Breast epithelium (tissue), 4 donors: ENCODE measurements at regions not wholly inside any gene's neighbourhood (a gene's known extent, or its start where the extent isn't known, plus 50 kb on each side); places are given as distances from the start of the nearest gene placed in this dataset.

Experiments used
- DNase-seq, 2 donors: peaks; one replicate each; pipeline ENCODE4 v3.0.0-alpha.2; 2019; ENCODE audit warnings: low spot score in 2 of 2
- H3K27ac ChIP-seq, 2 donors: fragments of 200-600 bp; sonication (generic) in 1 of 2; one replicate each; pipeline ENCODE4 v1.5.1; 2016 to 2019; ENCODE audit warnings: mild to moderate bottlenecking in 1 of 2
- H3K27me3 ChIP-seq, 2 donors: fragments of 200-600 bp; sonication (generic) in 1 of 2; one replicate each; pipeline versions ENCODE4 v1.5.1 to v1.6.0; 2017 to 2019; ENCODE audit warnings: control low read depth in 1 of 2, mild to moderate bottlenecking in 1 of 2
- H3K36me3 ChIP-seq: fragments of 200-600 bp; one replicate; pipeline ENCODE4 v1.5.1; 2019
- H3K4me1 ChIP-seq, 2 donors: fragments of 200-600 bp; sonication (generic); one replicate each; pipeline ENCODE4 v1.5.1; 2016 to 2019; ENCODE audit warnings: control low read depth in 1 of 2
- H3K4me3 ChIP-seq, 3 donors: fragments of 200-600 bp; sonication (generic); 1 replicate in 2 of 3; 2 replicates in 1 of 3; pipeline ENCODE4 v1.5.1; 2016 to 2019; ENCODE audit warnings: mild to moderate bottlenecking in 3 of 3, moderate library complexity in 2 of 3
- H3K9me3 ChIP-seq, 2 donors: fragments of 200-600 bp; sonication (generic) in 1 of 2; one replicate each; pipeline ENCODE4 v1.5.1; 2016 to 2019; ENCODE audit warnings: control low read depth in 1 of 2
- POLR2A ChIP-seq: fragments of 450-650 bp; IDR thresholded peaks from one replicate; pipeline ENCODE4 v1.6.1; 2016; ENCODE audit warnings: antibody characterized with exemption, mild to moderate bottlenecking, moderate library complexity
- POLR2AphosphoS5 ChIP-seq, 3 donors: sonication (generic); formaldehyde crosslinking; IDR thresholded peaks; one replicate each; pipeline ENCODE4 v1.6.1; 2017; ENCODE audit warnings: antibody characterized with exemption in 3 of 3
- intact Hi-C: fragments of 100-400 bp; cut with DNase I; formaldehyde crosslinking; loops from one replicate; pipeline ENCODE4 v1.15.1; 2023; ENCODE audit warnings: low total_unique reads
- TF ChIP-seq, protein P1 (sequence below), 3 donors: fragments of 450-650 bp; IDR thresholded peaks; one replicate each; pipeline ENCODE4 v1.5.1; 2016 to 2017; ENCODE audit warnings: antibody characterized with exemption in 3 of 3, mild to moderate bottlenecking in 3 of 3, moderate library complexity in 3 of 3

DNA sequence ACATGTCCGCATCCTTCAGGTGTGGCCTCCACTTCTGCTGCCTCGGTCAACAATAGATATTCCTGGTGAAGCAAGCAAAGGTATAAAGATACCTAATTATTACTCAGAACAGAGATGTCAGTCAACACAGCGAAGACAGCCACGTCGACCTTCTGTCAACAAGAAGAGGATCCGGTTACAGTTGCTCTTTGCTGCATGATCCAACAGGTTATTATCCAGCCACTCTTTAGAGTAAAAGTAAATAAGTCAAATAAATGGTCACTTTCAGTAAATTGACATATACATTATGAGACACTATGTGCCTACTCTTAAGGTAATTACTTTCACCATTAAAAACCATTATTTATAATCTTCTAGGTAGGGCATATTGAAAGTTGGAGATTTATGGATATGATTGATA is 356.8 kb upstream of the ATP11B start:
- intact Hi-C loops = no loop called here
- DNase-seq = no peak
- TF ChIP-seq POLR2A = no peak
- TF ChIP-seq, protein P1, sequence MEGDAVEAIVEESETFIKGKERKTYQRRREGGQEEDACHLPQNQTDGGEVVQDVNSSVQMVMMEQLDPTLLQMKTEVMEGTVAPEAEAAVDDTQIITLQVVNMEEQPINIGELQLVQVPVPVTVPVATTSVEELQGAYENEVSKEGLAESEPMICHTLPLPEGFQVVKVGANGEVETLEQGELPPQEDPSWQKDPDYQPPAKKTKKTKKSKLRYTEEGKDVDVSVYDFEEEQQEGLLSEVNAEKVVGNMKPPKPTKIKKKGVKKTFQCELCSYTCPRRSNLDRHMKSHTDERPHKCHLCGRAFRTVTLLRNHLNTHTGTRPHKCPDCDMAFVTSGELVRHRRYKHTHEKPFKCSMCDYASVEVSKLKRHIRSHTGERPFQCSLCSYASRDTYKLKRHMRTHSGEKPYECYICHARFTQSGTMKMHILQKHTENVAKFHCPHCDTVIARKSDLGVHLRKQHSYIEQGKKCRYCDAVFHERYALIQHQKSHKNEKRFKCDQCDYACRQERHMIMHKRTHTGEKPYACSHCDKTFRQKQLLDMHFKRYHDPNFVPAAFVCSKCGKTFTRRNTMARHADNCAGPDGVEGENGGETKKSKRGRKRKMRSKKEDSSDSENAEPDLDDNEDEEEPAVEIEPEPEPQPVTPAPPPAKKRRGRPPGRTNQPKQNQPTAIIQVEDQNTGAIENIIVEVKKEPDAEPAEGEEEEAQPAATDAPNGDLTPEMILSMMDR (IDR thresholded peaks at IDR 0.05) = no peak
- TF ChIP-seq POLR2AphosphoS5 (IDR thresholded peaks at IDR 0.05) = no peak
- no peaks in the 10 kb centered on the region for H3K27me3 ChIP-seq
- no peaks in the 10 kb centered on the region for H3K36me3 ChIP-seq
- no peaks in the 10 kb centered on the region for H3K9me3 ChIP-seq
- H3K4me3 ChIP-seq = no peak overlapping the region
- H3K4me1 ChIP-seq = no peaks in the 10 kb centered on the region
- H3K27ac ChIP-seq = no peak overlapping the region

DNA sequence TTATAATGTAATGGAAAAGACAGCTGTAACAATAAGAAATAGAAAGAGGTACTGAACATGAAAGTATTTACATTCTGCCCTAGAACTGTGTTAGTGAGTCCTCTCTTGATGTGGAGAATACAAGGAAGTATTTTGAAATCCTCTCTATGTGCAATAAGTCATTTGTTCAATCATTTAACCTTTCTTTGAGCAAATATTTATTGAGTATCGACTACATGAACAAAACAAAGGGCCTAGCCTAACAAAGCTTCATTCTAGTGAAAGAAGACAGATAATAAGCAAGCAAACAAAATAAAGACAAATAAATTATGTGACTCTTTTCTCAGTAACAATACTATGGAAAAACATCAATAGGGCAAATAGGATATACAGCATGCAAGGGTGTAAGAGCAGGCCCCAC is 354.9 kb upstream of the ATP11B start:
- no peak overlapping the region for H3K27ac ChIP-seq
- TF ChIP-seq POLR2A (no peak), POLR2AphosphoS5 (IDR thresholded peaks at IDR 0.05) (no peak)
- TF ChIP-seq, protein P1 (IDR thresholded peaks at IDR 0.05) = no peak
- intact Hi-C loops = no loop called here
- no peaks in the 10 kb centered on the region for H3K27me3 ChIP-seq
- H3K36me3 ChIP-seq = no peaks in the 10 kb centered on the region
- no peak overlapping the region for H3K4me3 ChIP-seq
- no peak for DNase-seq
- H3K4me1 ChIP-seq = no peaks in the 10 kb centered on the region
- H3K9me3 ChIP-seq = no peaks in the 10 kb centered on the region

DNA sequence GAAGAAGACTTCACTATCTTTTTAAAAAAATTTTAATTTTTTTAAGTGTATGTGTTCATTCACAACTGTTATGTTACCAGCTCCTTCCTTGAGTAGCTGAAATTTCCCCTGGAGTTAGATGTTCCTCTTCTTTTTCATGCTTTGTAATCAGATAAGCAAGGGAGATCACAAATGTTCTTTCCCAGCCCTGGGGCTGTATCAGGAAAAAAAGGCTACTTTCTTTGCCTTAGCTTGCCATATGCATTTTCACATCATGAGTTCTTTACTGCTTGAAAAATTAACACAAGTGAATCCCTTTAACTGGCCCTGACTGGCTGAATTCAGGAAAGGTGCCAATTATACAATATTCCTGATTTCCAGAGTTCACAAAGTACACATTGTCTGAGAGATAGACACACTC is 353.2 kb upstream of the ATP11B start:
- H3K4me3 ChIP-seq = no peak overlapping the region
- intact Hi-C loops = no loop called here
- no peaks in the 10 kb centered on the region for H3K36me3 ChIP-seq
- no peaks in the 10 kb centered on the region for H3K27me3 ChIP-seq
- TF ChIP-seq, protein P1 (IDR thresholded peaks at IDR 0.05) = no peak
- TF ChIP-seq POLR2A (no peak), POLR2AphosphoS5 (IDR thresholded peaks at IDR 0.05) (no peak)
- H3K4me1 ChIP-seq = no peaks in the 10 kb centered on the region
- H3K9me3 ChIP-seq = no peaks in the 10 kb centered on the region
- H3K27ac ChIP-seq = no peak overlapping the region
- DNase-seq = no peak

DNA sequence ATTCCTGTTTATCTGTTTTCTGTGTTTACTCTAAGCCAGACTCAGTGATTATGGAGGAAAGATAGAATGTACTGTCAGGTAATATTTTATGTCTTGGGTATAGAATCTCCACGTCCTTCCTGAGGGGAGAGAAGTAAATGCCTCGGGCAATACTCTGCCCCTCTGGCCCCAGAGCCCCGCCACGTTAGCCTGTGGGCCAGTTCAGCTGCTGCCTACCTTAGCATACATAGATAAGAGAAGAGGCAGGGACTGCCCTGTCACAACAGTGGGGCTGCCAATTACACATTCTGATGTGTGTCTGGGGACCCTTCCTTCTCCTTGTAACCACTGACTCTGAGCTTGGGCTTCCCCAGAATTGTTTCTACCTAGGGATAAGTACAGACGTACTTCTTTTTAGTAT is 347.7 kb upstream of the ATP11B start:
- no peaks in the 10 kb centered on the region for H3K4me1 ChIP-seq
- intact Hi-C loops = no loop called here
- no peak for DNase-seq
- no peaks in the 10 kb centered on the region for H3K36me3 ChIP-seq
- no peak overlapping the region for H3K27ac ChIP-seq
- no peaks in the 10 kb centered on the region for H3K9me3 ChIP-seq
- H3K4me3 ChIP-seq = no peak overlapping the region
- TF ChIP-seq, protein P1 (IDR thresholded peaks at IDR 0.05) = no peak
- no peak for TF ChIP-seq POLR2A
- TF ChIP-seq POLR2AphosphoS5 (IDR thresholded peaks at IDR 0.05) = no peak
- no peaks in the 10 kb centered on the region for H3K27me3 ChIP-seq

DNA sequence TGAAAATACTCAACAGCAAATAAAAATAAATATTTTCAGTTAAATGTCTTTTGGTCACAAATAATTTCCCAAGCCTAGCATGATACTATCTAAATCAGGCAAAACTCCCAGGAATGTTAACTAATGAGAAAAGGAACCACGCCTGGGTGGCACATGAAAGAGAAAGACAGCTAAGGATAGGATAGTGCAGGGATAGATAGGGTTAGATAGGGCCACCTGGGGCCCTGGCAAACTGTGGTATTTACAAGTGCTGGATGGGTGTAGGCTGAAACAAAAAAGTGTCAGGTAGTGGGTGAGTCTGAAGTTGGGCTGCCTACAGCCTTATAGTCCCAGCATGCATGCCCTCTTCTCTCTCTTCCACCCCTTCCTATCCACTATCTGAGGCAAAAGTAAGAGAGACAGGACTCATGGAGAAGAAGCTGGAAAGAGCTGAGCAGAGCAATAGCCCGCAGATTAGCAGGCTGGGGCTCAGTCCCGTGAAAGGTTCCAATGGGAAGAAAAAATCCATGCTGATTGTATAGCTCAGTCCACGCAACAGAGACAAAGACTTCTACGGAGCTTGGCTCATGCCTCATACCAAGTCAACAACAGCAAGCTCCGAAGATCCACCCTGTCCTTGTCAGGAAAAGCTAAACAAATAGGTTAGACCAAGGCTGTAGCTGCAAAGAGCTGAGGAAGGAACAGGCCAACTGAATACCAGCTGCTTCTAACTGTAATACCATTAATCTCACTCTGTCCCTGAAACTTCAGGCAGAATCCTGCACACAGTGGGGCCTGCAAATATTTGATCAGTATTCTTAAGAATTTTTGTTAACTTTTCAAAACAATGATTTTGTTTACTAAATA is 342.1 kb upstream of the ATP11B start:
- Histone ChIP-seq H3K36me3 (no peaks in the 10 kb centered on the region), H3K9me3 (peaks cover 0 to 5% of the 10 kb centered on the region in 2 donors), H3K4me1 (no peaks in the 10 kb centered on the region), H3K27ac (no peak overlapping the region), H3K4me3 (no peak overlapping the region), H3K27me3 (no peaks in the 10 kb centered on the region)
- DNase-seq = no peak
- intact Hi-C loops = no loop called here
- no peak for TF ChIP-seq POLR2AphosphoS5 (IDR thresholded peaks at IDR 0.05)
- TF ChIP-seq, protein P1 (IDR thresholded peaks at IDR 0.05) = no peak
- no peak for TF ChIP-seq POLR2A
